GM18505 (cell line): ENCODE measurements at regions not wholly inside any gene's neighbourhood (a gene's known extent, or its start where the extent isn't known, plus 50 kb on each side); places are given as distances from the start of the nearest gene placed in this dataset.

Experiments
- ATAC-seq: cut with Tn5 transposase; IDR thresholded peaks from one replicate; pipeline ENCODE4 v1.9.1; 2021; ENCODE audit not compliant: unreplicated experiment
- POLR2A ChIP-seq: IDR thresholded peaks from 4 replicates; pipeline ENCODE4 v1.6.1; 2011; ENCODE audit warnings: borderline replicate concordance; ENCODE audit not compliant: insufficient read depth, insufficient read length; ENCODE audit errors: extremely low read depth

DNA sequence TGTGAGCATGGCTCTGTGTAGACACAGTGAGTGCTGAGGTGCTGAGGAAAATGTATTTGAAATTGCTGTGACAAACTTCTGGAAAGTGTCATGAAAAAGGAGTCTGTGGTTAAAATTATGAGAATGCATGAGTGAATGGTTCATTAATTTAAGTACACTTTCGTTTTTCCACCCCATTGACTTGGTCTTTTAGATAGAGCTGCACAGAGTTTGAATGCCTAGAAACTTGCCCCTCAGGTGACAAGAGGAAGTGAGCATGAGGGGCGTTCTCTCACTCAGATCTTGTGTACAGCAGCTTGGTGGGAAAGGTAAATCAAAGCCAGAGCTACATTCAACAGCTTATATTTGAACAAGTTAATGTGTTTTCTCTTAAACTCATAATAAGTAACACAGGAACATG is 296.8 kb downstream of the WDR72 start:
- ATAC-seq = no peak

DNA sequence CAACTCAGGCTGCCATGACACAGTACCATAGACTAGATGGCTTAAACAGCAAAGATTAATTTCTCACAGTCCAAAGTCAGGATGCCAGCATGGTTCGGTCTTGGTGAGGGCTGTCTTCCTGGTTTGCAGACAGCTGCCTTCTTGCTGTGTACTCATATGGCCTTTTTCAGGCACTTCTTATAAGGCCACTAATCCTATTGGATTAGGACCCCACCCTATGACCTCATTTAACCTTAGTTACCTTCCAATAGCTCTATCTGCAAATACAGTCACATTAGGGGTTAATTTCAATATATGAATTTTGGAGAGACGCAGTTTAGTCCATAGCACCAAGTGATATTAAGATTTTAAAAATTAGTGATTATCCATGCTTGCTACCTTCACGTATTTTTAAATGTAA is 297.8 kb downstream of the WDR72 start:
- no peak for ATAC-seq
- TF ChIP-seq POLR2A = no peak

More for the DNA sequence above, 296.8 kb downstream of the WDR72 start:
- TF ChIP-seq POLR2A = no peak

DNA sequence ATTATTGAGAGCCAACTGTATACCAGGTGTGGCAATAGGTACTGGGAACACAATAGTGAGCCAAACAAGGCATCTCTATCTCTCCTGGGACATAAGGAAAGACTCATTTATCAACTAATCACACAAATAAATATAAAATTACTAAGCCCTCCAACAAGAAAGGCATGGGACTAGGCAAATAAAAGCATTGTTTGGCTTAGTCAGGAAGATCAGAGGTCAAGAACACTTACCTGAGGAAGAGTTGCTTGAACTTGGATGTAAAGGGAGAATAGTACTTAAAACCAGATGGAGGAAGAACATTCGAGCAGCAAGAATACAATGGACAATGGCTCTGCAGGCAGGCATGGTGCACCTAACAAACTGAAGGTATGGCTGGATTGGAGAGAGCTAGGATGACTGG is 300.7 kb downstream of the WDR72 start:
- ATAC-seq = no peak
- TF ChIP-seq POLR2A = no peak

DNA sequence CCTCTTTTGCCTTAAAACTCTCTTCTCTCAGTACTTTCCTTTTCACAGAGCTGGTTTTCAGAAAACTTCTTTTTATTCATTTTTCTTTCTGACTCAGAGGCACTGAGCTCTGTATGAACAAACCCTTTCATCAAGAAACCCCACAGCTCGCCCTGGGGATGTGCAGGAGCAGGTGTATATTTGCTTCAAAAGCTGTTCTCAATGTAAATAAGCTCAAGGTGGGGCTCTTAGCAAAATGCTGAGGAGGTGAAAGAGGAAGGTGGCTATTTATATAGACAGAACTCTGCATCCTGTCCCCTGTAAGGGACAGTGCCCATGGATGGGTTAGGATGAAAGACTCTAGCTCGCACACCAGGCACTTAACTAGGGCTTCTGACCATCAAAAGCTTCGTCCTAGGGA is 302.0 kb downstream of the WDR72 start:
- no peak for TF ChIP-seq POLR2A
- no peak for ATAC-seq

DNA sequence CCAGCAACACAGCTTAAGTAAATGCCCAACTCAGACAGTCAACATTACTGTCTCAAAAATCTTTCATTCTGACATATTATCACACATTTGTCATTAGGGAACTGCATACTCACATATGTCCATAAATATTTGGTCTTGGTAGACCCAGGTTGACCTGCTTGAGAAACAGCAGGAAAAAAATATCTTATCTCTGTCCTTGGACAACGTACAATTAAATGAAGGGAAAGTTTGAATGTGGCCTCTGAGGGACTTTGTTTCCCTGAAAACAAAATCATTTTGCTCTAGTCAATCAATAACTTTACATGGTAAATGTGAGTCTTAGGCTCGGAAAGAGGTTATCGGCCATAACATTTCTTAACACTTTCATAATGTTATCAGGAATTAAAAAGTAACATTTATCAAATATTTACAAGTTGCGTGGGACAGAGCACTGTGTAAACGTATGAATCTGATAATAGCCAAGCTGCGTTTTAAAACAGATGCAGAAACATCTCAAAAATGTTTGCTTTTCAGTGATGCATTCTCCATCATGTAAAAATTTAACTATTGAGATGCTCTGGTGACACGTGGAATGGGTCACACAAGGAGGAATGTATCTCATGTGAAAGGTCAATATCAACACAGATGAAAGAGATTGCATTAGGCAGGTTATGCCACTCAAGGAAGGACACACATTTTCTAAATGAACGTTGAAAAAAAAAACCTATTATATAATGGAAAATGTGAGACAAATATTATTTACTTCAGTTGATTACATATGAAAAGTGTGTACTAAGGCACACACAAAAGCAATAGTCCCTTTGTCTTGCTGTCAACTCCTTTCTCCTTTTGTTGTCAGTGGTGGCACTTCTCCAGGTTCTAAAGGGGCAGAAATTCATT is 304.4 kb downstream of the WDR72 start:
- TF ChIP-seq POLR2A = no peak
- ATAC-seq = no peak

DNA sequence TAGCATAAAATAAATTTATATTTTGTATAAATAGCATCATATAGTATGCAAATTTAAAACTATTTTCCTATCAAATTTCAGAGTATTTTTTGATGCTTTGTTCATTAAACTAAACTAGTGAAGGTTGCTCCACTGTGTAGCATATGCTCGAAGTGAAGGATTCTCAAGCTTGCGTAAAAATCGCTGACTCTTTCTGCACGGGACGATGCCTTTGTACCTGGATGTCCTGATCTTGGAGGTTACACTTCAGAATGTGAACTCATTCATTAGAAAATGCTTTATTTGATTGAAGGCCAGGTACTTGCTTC is 305.0 kb downstream of the WDR72 start:
- no peak for ATAC-seq
- no peak for TF ChIP-seq POLR2A

DNA sequence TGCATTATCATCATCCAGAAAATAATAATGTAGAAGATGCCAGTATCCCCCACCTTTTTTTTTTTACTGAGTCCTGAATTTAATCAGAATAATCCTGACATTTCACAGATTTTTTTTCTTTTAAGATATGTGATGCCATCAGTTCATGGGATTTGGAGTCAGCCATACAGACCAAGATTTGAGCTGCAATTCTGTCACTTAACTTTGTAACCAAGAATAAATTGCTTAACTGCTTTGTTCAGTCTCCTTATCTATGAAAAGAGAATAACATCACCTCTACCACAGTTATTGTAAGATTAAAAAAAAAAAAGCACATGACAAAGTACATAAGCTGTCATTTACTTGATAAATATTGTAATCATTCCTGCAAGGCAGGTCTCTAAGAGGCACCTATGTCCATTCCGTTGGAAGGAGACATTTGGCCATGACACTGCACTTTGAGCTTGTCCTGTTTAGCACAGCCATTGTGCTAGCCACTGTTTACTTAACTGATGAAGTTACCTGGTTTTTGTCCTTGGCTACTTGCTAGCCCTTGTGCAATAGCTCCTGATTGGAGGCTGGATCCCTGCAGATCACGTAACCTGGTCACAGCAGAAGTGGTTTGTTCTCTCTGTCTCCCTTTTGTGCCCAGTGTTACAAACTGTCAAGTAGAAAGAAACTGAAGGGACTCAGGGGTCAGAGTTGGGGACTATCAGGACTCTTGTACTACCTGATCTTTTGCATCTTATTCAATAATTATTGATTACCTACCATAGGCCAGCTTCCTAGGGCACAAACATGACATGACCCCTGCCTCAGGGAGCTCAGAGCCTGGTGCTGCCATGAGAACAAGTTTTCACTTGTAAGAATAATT is 306.0 kb downstream of the WDR72 start:
- TF ChIP-seq POLR2A = no peak
- no peak for ATAC-seq

DNA sequence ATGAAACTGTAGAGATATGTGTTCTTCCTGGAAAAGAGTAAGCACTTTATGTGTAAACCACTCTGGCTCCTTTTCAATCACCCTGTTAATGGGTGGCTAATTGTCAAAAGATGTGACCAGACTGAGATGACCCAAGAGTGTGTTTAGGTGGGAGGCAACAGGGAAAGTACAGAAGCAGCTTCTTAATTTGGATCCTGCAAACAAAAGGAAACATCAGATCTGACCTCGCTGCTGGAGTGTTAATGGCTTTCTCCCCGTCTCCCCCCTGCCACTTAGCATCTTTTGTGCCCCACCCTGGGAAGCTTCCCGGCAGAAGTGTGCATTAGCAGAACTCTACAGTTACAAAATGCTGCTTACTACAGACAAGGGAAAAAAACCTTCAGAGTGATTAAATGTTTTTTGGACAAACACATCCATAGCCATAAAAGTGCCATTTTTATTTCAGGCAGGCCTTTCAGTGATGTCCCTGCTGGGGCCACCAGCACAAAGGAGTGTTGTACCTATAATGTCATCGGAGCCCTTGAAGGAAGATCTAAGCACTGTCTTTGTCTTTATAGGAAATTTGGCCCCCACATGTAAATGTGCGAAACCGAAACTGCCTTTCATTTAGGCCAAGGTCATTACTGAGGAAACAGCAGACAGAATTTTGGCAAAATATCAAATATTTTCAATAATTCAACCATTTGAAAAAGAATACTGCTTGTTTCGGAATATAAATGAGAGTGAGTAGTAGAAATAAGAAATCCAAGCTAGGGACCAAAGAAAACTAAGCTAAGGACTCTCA is 311.0 kb downstream of the WDR72 start:
- TF ChIP-seq POLR2A = no peak
- ATAC-seq = no peak

DNA sequence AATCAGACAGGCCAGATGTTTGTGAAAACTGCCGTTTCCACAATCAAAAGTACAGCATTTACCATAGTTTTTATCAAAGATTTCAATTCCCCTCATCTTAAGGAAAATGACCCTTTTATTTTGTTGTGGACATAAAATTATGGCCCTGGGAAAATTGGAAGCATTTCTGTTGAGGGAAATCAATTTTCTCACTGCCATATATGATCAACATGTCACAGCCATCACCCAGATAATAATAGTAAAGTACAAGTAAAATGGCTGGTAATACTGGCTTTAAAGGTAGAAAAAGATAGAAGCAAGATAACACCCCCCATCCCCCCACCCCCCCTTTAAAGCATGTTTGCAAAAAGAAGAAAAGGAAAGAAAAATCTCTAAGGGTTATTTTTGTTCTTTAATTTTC is 311.7 kb downstream of the WDR72 start:
- no peak for TF ChIP-seq POLR2A
- ATAC-seq = no peak

DNA sequence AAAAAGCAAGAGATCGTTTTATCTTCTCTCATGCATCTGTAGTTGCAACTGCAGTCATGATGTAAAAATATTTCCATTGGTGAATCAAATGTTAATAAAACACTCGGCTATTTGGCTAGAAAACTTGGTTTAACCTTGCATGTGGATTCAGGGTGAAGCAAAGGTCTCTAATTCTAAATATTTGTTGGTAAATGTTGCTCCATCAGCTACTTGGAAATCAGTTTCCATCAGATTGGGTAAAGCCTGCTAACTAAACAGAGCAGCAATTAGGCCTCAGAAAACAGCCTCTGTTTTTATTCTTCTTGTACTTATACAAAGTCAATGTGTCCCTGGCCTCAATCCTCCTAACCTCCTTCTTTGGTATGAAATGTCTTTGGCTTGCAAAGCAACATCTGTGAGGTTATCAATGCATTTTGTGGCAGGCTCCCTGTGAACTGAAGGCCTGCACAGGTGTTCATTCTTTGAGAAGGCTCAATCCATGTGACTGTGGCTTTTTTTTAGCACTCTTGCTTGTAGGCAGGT is 312.3 kb downstream of the WDR72 start:
- no peak for TF ChIP-seq POLR2A
- ATAC-seq = no peak

DNA sequence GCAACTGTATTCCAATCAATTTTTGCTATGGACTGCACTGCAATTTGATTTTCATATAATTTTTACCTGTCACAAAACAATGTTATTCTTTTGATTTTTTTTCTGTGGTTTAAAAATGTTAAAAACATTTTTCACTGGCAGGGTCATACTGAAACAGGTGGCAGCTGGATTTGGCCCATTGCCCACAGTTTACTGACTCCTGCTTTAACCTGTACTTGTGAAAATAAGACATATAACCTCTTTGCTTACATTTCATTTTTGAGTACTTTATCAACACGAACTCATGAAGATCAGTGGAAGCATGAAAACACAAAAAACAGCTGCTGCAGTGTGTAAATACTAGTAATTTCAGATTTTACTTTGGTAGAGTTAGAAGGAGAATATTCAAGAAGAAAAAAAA is 313.1 kb downstream of the WDR72 start:
- ATAC-seq = no peak
- no peak for TF ChIP-seq POLR2A

DNA sequence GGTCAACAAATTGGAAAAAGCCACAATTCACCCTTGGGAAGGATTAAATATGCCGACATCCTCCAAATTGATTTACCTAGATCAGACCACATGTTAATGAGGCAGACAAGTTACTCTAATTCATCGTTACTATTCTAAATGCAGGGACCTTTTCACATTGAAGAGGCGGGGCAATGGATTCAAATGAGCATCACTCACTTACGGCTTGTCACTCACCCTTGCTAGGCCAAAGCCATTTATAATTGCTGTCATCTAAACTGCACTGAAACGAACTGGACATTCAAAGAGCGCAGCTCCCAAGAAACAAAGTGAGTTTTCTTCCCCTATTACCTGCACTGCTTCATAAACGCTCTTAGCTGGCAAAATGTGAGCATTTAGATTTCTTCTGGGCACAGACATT is 313.9 kb downstream of the WDR72 start:
- no peak for ATAC-seq
- no peak for TF ChIP-seq POLR2A
